Endothelial cell of umbilical vein (primary cell): ENCODE measurements at regions not wholly inside any gene's neighbourhood (a gene's known extent, or its start where the extent isn't known, plus 50 kb on each side); places are given as distances from the start of the nearest gene placed in this dataset.

Source experiments
- BruUV-seq: library from RNA; stranded (reverse); fragments of 400-500 nt; replicated peaks from 2 replicates; lab custom pipeline; 2021; lab: Mats Ljungman, UMichigan
- CTCF ChIA-PET: fragments of 300-600, 350-600 bp; sonication (Branson Sonifier 250); formaldehyde crosslinking; loops from one replicate; lab custom pipeline; 2021; ENCODE audit warnings: antibody characterized with exemption, inconsistent platforms; lab: Charles Lee
- POLR2A ChIA-PET: fragments of 300-600, 350-600 bp; sonication (Branson Sonifier 250); formaldehyde crosslinking; loops from one replicate; lab custom pipeline; 2021; ENCODE audit warnings: antibody characterized with exemption, inconsistent platforms; lab: Charles Lee
- DNase-seq: peaks from one replicate; pipeline ENCODE4 v3.0.0-alpha.2; 2011; ENCODE audit warnings: low read depth, low spot score
- FAIRE-seq: peaks from 2 replicates; lab custom pipeline; 2011; peaks lifted over from hg19 to GRCh38; lab: Jason Lieb, UNC
- H2AFZ ChIP-seq: 2 replicates; pipeline ENCODE4 v1.6.0; 2012; ENCODE audit warnings: low read depth, low read length, control low read depth, inconsistent platforms
- H3K27ac ChIP-seq: 2 replicates; pipeline ENCODE4 v1.5.1; 2011; ENCODE audit warnings: low read depth, mild to moderate bottlenecking, control low read depth, low read length, moderate library complexity; ENCODE audit not compliant: insufficient read depth
- H3K27me3 ChIP-seq, 2 experiments: 2 replicates each; pipeline versions ENCODE4 v1.6.0 to v1.6.1; 2011; ENCODE audit warnings: low read length in 2 of 2, mixed read lengths in 1 of 2; ENCODE audit not compliant: control insufficient read depth in 2 of 2, insufficient read depth in 2 of 2
- H3K36me3 ChIP-seq, 2 experiments: 2 replicates in 1 of 2; 3 replicates in 1 of 2; pipeline ENCODE4 v1.5.1; 2011; ENCODE audit warnings: low read length in 2 of 2, mild to moderate bottlenecking in 1 of 2, moderate library complexity in 1 of 2; ENCODE audit not compliant: control insufficient read depth in 2 of 2, insufficient read depth in 2 of 2; ENCODE audit errors: extremely low read depth in 1 of 2
- H3K4me1 ChIP-seq: 3 replicates; pipeline ENCODE4 v1.5.1; 2011; ENCODE audit warnings: mild to moderate bottlenecking, low read length; ENCODE audit not compliant: control insufficient read depth, insufficient read depth; ENCODE audit errors: extremely low read depth
- H3K4me2 ChIP-seq: 2 replicates; pipeline ENCODE4 v1.6.1; 2011; ENCODE audit warnings: low read length, control low read depth, mixed read lengths; ENCODE audit not compliant: insufficient read depth
- H3K4me3 ChIP-seq, 3 experiments: fragments of 200-600 bp in 1 of 3; sonication (generic), shearing (Covaris generic) in 1 of 3; replicated peaks in 1 of 3; 2 replicates each; pipeline ENCODE4 v1.5.1; 2011 to 2016; ENCODE audit warnings: control low read depth in 3 of 3, low read length in 3 of 3, mild to moderate bottlenecking in 2 of 3, inconsistent platforms in 1 of 3, low read depth in 1 of 3, moderate library complexity in 1 of 3; ENCODE audit not compliant: insufficient read depth in 1 of 3
- H3K79me2 ChIP-seq: 2 replicates; pipeline ENCODE4 v1.6.0; 2012; ENCODE audit warnings: low read length, inconsistent platforms; ENCODE audit not compliant: control insufficient read depth, insufficient read depth
- H3K9ac ChIP-seq: replicated peaks from 2 replicates; pipeline ENCODE3; 2011; ENCODE audit warnings: low read length, control low read depth; ENCODE audit not compliant: insufficient read depth; ENCODE audit errors: extremely low read depth
- H3K9me1 ChIP-seq: replicated peaks from 3 replicates; pipeline ENCODE4 v1.6.0; 2011; ENCODE audit warnings: mild to moderate bottlenecking, low read length; ENCODE audit not compliant: control insufficient read depth, insufficient read depth; ENCODE audit errors: extremely low read depth
- H3K9me3 ChIP-seq: replicated peaks from 2 replicates; pipeline ENCODE4 v1.5.1; 2012; ENCODE audit warnings: low read length, inconsistent platforms; ENCODE audit not compliant: control insufficient read depth, insufficient read depth
- H4K20me1 ChIP-seq: replicated peaks from 2 replicates; pipeline ENCODE3; 2011; ENCODE audit warnings: mild to moderate bottlenecking, low read length; ENCODE audit not compliant: control insufficient read depth, insufficient read depth; ENCODE audit errors: extremely low read depth
- CTCF ChIP-seq, 2 donors: IDR thresholded peaks; 1 replicate in 1 of 2; 2 replicates in 1 of 2; pipeline ENCODE4 v1.5.1; 2011; ENCODE audit warnings: low read length in 2 of 2, mild to moderate bottlenecking in 2 of 2, moderate library complexity in 2 of 2, control low read depth in 1 of 2, inconsistent platforms in 1 of 2, low read depth in 1 of 2; ENCODE audit not compliant: insufficient read depth in 1 of 2; ENCODE audit errors: extremely low read depth in 1 of 2
- EZH2 ChIP-seq: IDR thresholded peaks from 2 replicates; pipeline ENCODE4 v1.6.1; 2012; ENCODE audit warnings: borderline replicate concordance, low read depth, mild to moderate bottlenecking, moderate library complexity, low read length, inconsistent platforms; ENCODE audit not compliant: severe bottlenecking
- FOS ChIP-seq: IDR thresholded peaks from 2 replicates; pipeline ENCODE4 v1.6.1; 2011; ENCODE audit warnings: mild to moderate bottlenecking, low read length, moderate library complexity, borderline replicate concordance; ENCODE audit not compliant: insufficient read depth
- GATA2 ChIP-seq: IDR thresholded peaks from 2 replicates; pipeline ENCODE4 v1.7.0; 2011; ENCODE audit warnings: low read depth, mild to moderate bottlenecking, moderate library complexity, mixed read lengths, low read length; ENCODE audit not compliant: insufficient read length, insufficient read depth
- JUN ChIP-seq: IDR thresholded peaks from 2 replicates; pipeline ENCODE4 v1.6.1; 2011; ENCODE audit warnings: borderline replicate concordance, low read depth; ENCODE audit not compliant: insufficient read length, insufficient read depth
- MAX ChIP-seq: IDR thresholded peaks from 2 replicates; pipeline ENCODE4 v1.6.1; 2011; ENCODE audit not compliant: insufficient read depth, insufficient read length
- MYC ChIP-seq: IDR thresholded peaks from one replicate; pipeline ENCODE4 v1.6.1; 2011; ENCODE audit warnings: mild to moderate bottlenecking, low read depth, low read length
- POLR2A ChIP-seq: IDR thresholded peaks from 2 replicates; pipeline ENCODE4 v1.6.1; 2012; ENCODE audit warnings: low read depth, mild to moderate bottlenecking, control low read depth, low read length
- POLR2AphosphoS5 ChIP-seq: IDR thresholded peaks from 2 replicates; pipeline ENCODE4 v1.6.1; 2012; ENCODE audit warnings: low read depth, mild to moderate bottlenecking, control low read depth, low read length, moderate library complexity; ENCODE audit not compliant: insufficient read depth
- dilution Hi-C: fragments of 300-500 bp; cut with MboI; formaldehyde crosslinking; loops from one replicate; pipeline ENCODE4 v1.15.0; 2019; ENCODE audit warnings: low sequenced_read_pairs; ENCODE audit not compliant: extremely low pct_ligation_motif_present
- intact Hi-C: fragments of 100-400 bp; cut with micrococcal nuclease; formaldehyde crosslinking; loops from one replicate; pipeline ENCODE4 v1.10.0; 2022

- Histone ChIP-seq H3K4me1 (no peaks in the 10 kb centered on the region), H3K27ac (no peak overlapping the region), H2AFZ (no peak overlapping the region), H3K9me3 (no peaks in the 10 kb centered on the region), H3K9me1 (no peaks in the 10 kb centered on the region), H3K9ac (no peak overlapping the region), H4K20me1 (no peaks in the 10 kb centered on the region), H3K4me3 (no peak overlapping the region), H3K79me2 (no peaks in the 10 kb centered on the region), H3K4me2 (no peak overlapping the region), H3K36me3 (no peaks in the 10 kb centered on the region), H3K27me3 (no peaks in the 10 kb centered on the region)
- intact Hi-C loops (no loop called here), dilution Hi-C loops (no loop called here)
- FAIRE-seq (no peak), DNase-seq (no peak)
- no peak for TF ChIP-seq FOS
- TF ChIP-seq CTCF (IDR thresholded peaks at IDR 0.05; ENCODE audit: extremely low read depth in 1 of 2, insufficient read depth in 1 of 2, low read depth in 1 of 2, low read length in 2 of 2): no peak
- no peak for TF ChIP-seq POLR2AphosphoS5
- TF ChIP-seq EZH2: no peak
- BruUV-seq: no TSS peak
- CTCF ChIA-PET: no interaction called here
- POLR2A ChIA-PET: no interaction called here
These were observed 1048.0 kb downstream of the PLA2G4A start for GRCh38 chr1:187876775-187877174.

- ChIA-PET CTCF (no interaction called here), POLR2A (no interaction called here)
- H3K9ac ChIP-seq: no peak overlapping the region
- dilution Hi-C loops: no loop called here
- DNase-seq (no peak), FAIRE-seq (no peak)
- H2AFZ ChIP-seq: no peak overlapping the region
- H4K20me1 ChIP-seq: no peaks in the 10 kb centered on the region
- no peaks in the 10 kb centered on the region for H3K36me3 ChIP-seq
- intact Hi-C loops: no loop called here
- no peaks in the 10 kb centered on the region for H3K79me2 ChIP-seq
- no peak overlapping the region for H3K4me2 ChIP-seq
- H3K9me3 ChIP-seq: no peaks in the 10 kb centered on the region
- H3K27me3 ChIP-seq: no peaks in the 10 kb centered on the region
- no peak overlapping the region for H3K27ac ChIP-seq
- H3K4me3 ChIP-seq: no peak overlapping the region
- no peaks in the 10 kb centered on the region for H3K9me1 ChIP-seq
- no peaks in the 10 kb centered on the region for H3K4me1 ChIP-seq
- BruUV-seq: no TSS peak
- TF ChIP-seq GATA2 (no peak), POLR2A (no peak), MYC (no peak), MAX (no peak), FOS (no peak), POLR2AphosphoS5 (no peak), EZH2 (no peak), JUN (no peak), CTCF (IDR thresholded peaks at IDR 0.05; ENCODE audit: extremely low read depth in 1 of 2, insufficient read depth in 1 of 2, low read depth in 1 of 2, low read length in 2 of 2) (no peak)
These were observed 1048.5 kb downstream of the PLA2G4A start for GRCh38 chr1:187877220-187877619.
